ENCODE measurements at regions not wholly inside any gene's neighbourhood (a gene's known extent, or its start where the extent isn't known, plus 50 kb on each side); places are given as distances from the start of the nearest gene placed in this dataset.
"Not testable (repeated sequence)": the region's sequence is repeated elsewhere in the genome, so short reads cannot be mapped to it uniquely, and the experiment has no call there.

DNA sequence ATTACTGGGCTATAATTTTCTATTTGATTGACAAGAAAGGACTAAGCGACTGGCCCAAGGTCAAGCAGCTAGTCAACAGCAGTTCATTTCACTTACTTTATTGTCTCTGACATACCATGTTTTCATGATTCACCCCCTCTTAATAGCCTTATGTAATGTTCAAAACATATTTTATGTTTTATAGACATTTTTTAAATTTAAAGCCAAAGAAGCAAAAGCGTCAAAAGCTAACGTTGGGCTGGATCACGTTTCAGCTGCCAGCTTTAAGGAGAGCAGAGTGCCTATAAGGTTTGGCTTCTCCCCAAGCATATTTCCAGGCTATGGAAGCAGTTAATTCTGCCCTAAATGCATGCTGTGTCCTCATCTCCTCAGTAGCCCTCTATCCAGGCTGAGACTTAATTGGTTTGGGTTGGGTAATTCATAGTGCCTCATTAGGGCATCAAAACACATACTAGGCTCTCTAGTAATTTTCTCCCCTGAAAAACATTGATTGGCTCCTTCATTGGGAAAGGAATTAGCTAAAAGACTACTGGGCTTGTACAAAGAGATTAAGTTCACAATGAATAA is 94.8 kb upstream of the CREB1 start:
- no peak overlapping the region for H3K9ac ChIP-seq (ENCODE audit: insufficient read length, low read depth)
- DNase-seq (ENCODE audit: low read depth, low spot score) = no peak
- H3K36me3 ChIP-seq (ENCODE audit: insufficient read depth, insufficient read length, low read length) = no peaks in the 10 kb centered on the region
- no peaks in the 10 kb centered on the region for H3K27me3 ChIP-seq (ENCODE audit: insufficient read depth, insufficient read length)
- TF ChIP-seq YY1 (IDR thresholded peaks at IDR 0.05; ENCODE audit: insufficient read depth, insufficient read length) (no peak), SUZ12 (IDR thresholded peaks at IDR 0.05; ENCODE audit: extremely low read depth, insufficient read depth, insufficient read length) (no peak)
- H3K9me3 ChIP-seq (ENCODE audit: insufficient read depth, low read length) = no peaks in the 10 kb centered on the region
- no peak overlapping the region for H3K4me3 ChIP-seq (ENCODE audit: insufficient read length, low read depth)
- no peaks in the 10 kb centered on the region for H3K4me1 ChIP-seq (ENCODE audit: insufficient read depth, insufficient read length)

DNA sequence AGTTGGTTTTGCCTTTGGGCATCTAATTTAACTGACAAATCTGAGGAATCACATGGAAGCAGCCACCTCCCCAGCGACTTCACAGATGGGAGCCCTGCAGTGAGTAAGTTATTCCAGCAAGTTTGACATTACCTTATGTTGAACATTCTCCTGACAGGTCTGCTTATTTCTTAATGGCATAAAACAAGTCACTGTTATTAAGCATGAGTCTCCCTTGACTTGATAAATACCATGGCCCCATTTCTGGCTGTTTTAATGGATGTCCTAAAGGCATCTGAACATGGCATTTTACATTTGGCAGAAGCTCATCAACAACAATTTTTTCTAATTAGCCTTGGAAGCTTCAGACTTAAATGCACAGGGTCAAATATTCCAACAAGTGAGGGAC is 92.6 kb upstream of the CREB1 start:
- H3K4me3 ChIP-seq (ENCODE audit: insufficient read length, low read depth) = no peak overlapping the region
- H3K4me1 ChIP-seq (ENCODE audit: insufficient read depth, insufficient read length) = no peaks in the 10 kb centered on the region
- no peaks in the 10 kb centered on the region for H3K9me3 ChIP-seq (ENCODE audit: insufficient read depth, low read length)
- no peak overlapping the region for H3K9ac ChIP-seq (ENCODE audit: insufficient read length, low read depth)
- TF ChIP-seq ZNF274 (IDR thresholded peaks at IDR 0.05; ENCODE audit: low read depth, low read length) = no peak
- no peak for TF ChIP-seq YY1 (IDR thresholded peaks at IDR 0.05; ENCODE audit: insufficient read depth, insufficient read length)
- TF ChIP-seq SUZ12 (IDR thresholded peaks at IDR 0.05; ENCODE audit: extremely low read depth, insufficient read depth, insufficient read length) = no peak
- no peaks in the 10 kb centered on the region for H3K27me3 ChIP-seq (ENCODE audit: insufficient read depth, insufficient read length)
- no peaks in the 10 kb centered on the region for H3K36me3 ChIP-seq (ENCODE audit: insufficient read depth, insufficient read length, low read length)
- no peak for DNase-seq (ENCODE audit: low read depth, low spot score)

DNA sequence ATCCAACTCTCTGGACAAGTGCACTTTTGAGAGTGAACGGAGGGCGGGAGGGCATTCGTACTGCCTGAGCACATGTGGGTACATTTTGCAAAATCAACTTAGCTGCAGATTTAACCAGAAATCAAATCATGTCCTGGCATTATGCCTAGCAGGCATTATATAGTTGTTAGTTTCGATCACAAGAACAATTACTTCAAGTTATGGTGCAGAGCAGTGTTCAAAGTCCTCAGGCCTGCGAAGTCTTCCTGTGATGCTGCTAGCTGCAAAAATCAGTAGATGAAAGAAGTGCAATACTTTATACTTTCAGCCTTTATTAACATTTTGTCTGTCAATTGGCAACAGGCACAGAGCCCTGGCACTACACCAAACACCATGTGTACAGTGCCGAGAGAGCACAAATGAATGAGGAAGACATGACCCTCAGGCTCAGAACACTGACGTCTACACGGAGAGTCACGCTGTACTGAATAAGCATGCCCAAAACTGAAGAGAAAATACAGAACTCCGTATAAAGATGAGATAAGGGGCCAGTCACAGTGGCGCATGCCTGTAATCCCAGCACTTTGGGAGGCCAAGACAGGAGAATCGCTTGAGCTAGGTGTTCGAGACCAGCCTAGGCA is 92.1 kb upstream of the CREB1 start:
- H3K27me3 ChIP-seq (ENCODE audit: insufficient read depth, insufficient read length) = no peaks in the 10 kb centered on the region
- TF ChIP-seq ZNF274 (IDR thresholded peaks at IDR 0.05; ENCODE audit: low read depth, low read length) (no peak), YY1 (IDR thresholded peaks at IDR 0.05; ENCODE audit: insufficient read depth, insufficient read length) (no peak), SUZ12 (IDR thresholded peaks at IDR 0.05; ENCODE audit: extremely low read depth, insufficient read depth, insufficient read length) (no peak)
- no peak overlapping the region for H3K9ac ChIP-seq (ENCODE audit: insufficient read length, low read depth)
- no peak overlapping the region for H3K4me3 ChIP-seq (ENCODE audit: insufficient read length, low read depth)
- H3K4me1 ChIP-seq (ENCODE audit: insufficient read depth, insufficient read length) = no peaks in the 10 kb centered on the region
- no peaks in the 10 kb centered on the region for H3K36me3 ChIP-seq (ENCODE audit: insufficient read depth, insufficient read length, low read length)
- no peaks in the 10 kb centered on the region for H3K9me3 ChIP-seq (ENCODE audit: insufficient read depth, low read length)
- DNase-seq (ENCODE audit: low read depth, low spot score) = no peak

DNA sequence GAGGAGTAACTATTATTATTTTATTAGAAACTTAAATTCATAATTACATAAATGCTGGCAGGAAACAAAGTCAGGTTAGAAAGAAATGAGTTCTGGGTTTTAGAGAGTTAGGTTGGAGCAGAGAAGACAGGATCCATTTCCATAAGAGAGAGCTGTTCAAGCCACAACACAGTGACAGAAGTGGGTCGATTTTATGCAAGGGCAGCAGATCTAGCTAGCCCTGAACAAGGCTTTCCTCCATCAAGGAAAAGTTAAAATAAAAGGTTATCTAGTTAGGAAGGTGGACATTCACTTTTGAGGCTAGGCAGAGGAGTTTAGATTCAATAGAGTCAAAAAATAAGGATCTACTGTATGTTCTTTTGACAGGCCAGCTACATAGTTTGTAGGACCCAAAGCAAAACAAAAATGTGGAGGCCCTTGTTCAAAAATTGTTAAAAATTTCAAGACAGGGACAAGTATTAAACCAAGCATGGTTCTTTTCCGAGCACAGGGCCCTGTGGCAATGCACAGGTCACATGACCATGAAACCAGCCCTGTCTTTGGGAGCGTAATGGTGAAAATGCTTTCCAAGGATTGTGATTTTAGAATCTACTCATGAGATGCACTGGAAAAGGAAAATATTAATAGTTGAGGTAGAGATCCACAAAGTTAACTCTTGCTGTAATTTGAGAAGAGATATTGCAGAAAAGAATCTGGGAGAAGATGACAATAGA is 91.2 kb upstream of the CREB1 start:
- no peak for TF ChIP-seq SUZ12 (IDR thresholded peaks at IDR 0.05; ENCODE audit: extremely low read depth, insufficient read depth, insufficient read length)
- TF ChIP-seq ZNF274 (IDR thresholded peaks at IDR 0.05; ENCODE audit: low read depth, low read length) = no peak
- TF ChIP-seq YY1 (IDR thresholded peaks at IDR 0.05; ENCODE audit: insufficient read depth, insufficient read length) = no peak
- H3K27me3 ChIP-seq (ENCODE audit: insufficient read depth, insufficient read length) = no peaks in the 10 kb centered on the region

DNA sequence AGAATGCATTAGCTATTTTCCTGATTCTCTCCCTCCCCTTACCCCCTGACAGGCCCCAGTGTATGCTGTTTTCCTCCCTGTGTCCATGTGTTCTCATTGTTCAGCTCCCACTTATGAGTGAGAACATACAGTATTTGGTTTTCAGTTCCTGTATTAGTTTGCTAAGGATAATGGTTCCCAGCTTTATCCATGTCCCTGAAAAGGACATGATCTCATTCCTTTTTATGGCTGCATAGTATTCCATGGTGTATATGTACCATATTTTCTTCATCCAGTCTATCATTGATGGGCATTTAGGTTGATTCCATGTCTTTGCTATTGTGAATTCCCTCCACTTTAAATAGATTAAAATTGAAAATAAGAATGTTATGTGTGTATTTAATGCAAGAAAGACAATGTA is 89.9 kb upstream of the CREB1 start:
- not testable (repeated sequence) for H3K9ac ChIP-seq (ENCODE audit: insufficient read length, low read depth); DNase-seq (ENCODE audit: low read depth, low spot score); H3K4me3 ChIP-seq (ENCODE audit: insufficient read length, low read depth); H3K4me1 ChIP-seq (ENCODE audit: insufficient read depth, insufficient read length); H3K9me3 ChIP-seq (ENCODE audit: insufficient read depth, low read length); H3K27me3 ChIP-seq (ENCODE audit: insufficient read depth, insufficient read length); H3K36me3 ChIP-seq (ENCODE audit: insufficient read depth, insufficient read length, low read length)

More for the DNA sequence above, 91.2 kb upstream of the CREB1 start:
- no peak for DNase-seq (ENCODE audit: low read depth, low spot score)
- no peak overlapping the region for H3K9ac ChIP-seq (ENCODE audit: insufficient read length, low read depth)
- no peaks in the 10 kb centered on the region for H3K9me3 ChIP-seq (ENCODE audit: insufficient read depth, low read length)
- no peaks in the 10 kb centered on the region for H3K4me1 ChIP-seq (ENCODE audit: insufficient read depth, insufficient read length)
- no peak overlapping the region for H3K4me3 ChIP-seq (ENCODE audit: insufficient read length, low read depth)
- H3K36me3 ChIP-seq (ENCODE audit: insufficient read depth, insufficient read length, low read length) = no peaks in the 10 kb centered on the region

DNA sequence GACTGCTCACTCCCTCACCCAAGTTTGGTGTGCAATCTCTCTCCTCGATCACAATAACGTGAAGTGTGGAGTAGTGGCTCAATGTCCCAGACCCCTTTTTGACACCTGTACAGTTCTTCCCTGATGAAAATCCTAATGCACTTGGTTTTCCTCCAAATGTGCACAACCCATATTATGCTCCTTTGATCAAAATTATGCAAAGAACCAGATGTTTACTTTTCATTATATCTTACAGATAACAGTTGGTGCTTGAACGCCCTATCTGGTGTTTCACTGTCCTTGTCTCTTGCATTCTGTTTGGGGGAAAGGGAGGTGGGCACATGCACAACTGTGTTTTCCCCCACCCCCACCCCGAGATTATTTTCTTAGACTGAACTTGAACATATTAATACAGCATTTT is 85.0 kb upstream of the CREB1 start:
- TF ChIP-seq ZNF274 (IDR thresholded peaks at IDR 0.05; ENCODE audit: low read depth, low read length) (no peak), SUZ12 (IDR thresholded peaks at IDR 0.05; ENCODE audit: extremely low read depth, insufficient read depth, insufficient read length) (no peak), YY1 (IDR thresholded peaks at IDR 0.05; ENCODE audit: insufficient read depth, insufficient read length) (no peak)
- Histone ChIP-seq H3K27me3 (ENCODE audit: insufficient read depth, insufficient read length) (no peaks in the 10 kb centered on the region), H3K4me1 (ENCODE audit: insufficient read depth, insufficient read length) (no peaks in the 10 kb centered on the region), H3K36me3 (ENCODE audit: insufficient read depth, insufficient read length, low read length) (no peaks in the 10 kb centered on the region), H3K9ac (ENCODE audit: insufficient read length, low read depth) (no peak overlapping the region), H3K4me3 (ENCODE audit: insufficient read length, low read depth) (no peak overlapping the region), H3K9me3 (ENCODE audit: insufficient read depth, low read length) (no peaks in the 10 kb centered on the region)
- no peak for DNase-seq (ENCODE audit: low read depth, low spot score)

DNA sequence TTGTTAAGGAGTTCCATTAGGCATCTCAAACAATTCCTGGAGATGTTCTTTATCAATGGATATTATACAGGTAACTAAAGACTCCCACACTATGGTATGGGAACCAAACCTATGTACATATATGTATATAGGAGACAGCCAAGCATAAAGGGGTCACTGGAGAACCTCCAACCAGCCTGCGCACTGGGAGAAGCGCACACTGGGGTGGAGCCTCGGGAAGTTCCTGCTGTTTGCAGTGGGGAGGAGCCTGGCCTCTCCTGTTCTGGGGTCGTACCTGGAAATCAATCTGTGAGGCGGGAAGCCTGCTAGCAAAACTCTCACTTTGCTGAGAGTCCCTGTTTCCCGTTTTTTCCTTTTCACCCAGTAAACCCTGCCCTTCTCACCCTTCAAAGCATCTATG is 83.1 kb upstream of the CREB1 start:
- no peaks in the 10 kb centered on the region for H3K27me3 ChIP-seq (ENCODE audit: insufficient read depth, insufficient read length)
- no peaks in the 10 kb centered on the region for H3K9me3 ChIP-seq (ENCODE audit: insufficient read depth, low read length)
- H3K4me3 ChIP-seq (ENCODE audit: insufficient read length, low read depth) = no peak overlapping the region
- no peaks in the 10 kb centered on the region for H3K4me1 ChIP-seq (ENCODE audit: insufficient read depth, insufficient read length)
- H3K36me3 ChIP-seq (ENCODE audit: insufficient read depth, insufficient read length, low read length) = no peaks in the 10 kb centered on the region
- H3K9ac ChIP-seq (ENCODE audit: insufficient read length, low read depth) = no peak overlapping the region
- no peak for TF ChIP-seq SUZ12 (IDR thresholded peaks at IDR 0.05; ENCODE audit: extremely low read depth, insufficient read depth, insufficient read length)
- no peak for TF ChIP-seq YY1 (IDR thresholded peaks at IDR 0.05; ENCODE audit: insufficient read depth, insufficient read length)
- TF ChIP-seq ZNF274 (IDR thresholded peaks at IDR 0.05; ENCODE audit: low read depth, low read length) = no peak
- no peak for DNase-seq (ENCODE audit: low read depth, low spot score)

Data from NT2/D1 (cell line).